ENCODE measurements at regions not wholly inside any gene's neighbourhood (a gene's known extent, or its start where the extent isn't known, plus 50 kb on each side); places are given as distances from the start of the nearest gene placed in this dataset.

DNA sequence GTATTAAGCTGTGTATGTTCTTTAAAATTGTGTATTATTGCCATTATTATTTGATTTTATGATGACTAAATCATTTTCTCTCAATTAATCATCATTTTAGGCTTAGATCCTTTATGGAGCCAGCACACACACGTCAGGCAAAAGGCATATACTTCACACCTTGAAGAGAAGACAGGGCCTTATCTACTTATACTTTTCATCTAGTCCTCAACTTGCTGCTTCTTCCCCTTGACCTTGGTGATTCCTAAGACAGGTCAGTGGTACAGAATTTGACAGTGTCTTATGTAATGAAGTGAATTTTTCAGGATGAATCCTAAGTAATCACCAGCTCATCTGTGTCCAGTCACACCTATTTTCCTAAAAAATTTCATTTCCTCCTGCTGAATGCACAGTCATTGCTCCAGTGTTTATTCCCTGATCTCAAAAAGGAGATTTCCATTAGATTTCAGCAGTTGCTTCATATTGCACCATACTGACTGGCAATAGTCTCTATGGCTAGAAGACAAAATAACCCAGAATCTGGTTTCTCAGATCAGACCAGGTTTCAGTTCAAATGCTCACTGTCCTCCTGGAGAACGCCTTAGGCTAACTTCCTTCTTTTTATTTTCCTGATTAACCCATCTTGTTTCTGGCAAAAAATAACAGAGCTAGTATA lies 235.7 kb downstream of the PTH2R start:
- TF ChIP-seq EZH2 (IDR thresholded peaks at IDR 0.05; ENCODE audit: borderline replicate concordance, insufficient read depth, low read depth, low read length, poor library complexity, severe bottlenecking) = no peak
- TF ChIP-seq, protein P1, sequence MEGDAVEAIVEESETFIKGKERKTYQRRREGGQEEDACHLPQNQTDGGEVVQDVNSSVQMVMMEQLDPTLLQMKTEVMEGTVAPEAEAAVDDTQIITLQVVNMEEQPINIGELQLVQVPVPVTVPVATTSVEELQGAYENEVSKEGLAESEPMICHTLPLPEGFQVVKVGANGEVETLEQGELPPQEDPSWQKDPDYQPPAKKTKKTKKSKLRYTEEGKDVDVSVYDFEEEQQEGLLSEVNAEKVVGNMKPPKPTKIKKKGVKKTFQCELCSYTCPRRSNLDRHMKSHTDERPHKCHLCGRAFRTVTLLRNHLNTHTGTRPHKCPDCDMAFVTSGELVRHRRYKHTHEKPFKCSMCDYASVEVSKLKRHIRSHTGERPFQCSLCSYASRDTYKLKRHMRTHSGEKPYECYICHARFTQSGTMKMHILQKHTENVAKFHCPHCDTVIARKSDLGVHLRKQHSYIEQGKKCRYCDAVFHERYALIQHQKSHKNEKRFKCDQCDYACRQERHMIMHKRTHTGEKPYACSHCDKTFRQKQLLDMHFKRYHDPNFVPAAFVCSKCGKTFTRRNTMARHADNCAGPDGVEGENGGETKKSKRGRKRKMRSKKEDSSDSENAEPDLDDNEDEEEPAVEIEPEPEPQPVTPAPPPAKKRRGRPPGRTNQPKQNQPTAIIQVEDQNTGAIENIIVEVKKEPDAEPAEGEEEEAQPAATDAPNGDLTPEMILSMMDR (IDR thresholded peaks at IDR 0.05) = no peak
